Aorta (tissue), 5 donors: ENCODE measurements at regions not wholly inside any gene's neighbourhood (a gene's known extent, or its start where the extent isn't known, plus 50 kb on each side); places are given as distances from the start of the nearest gene placed in this dataset.

Source experiments
- ATAC-seq: fragments of 200-7000 bp; cut with Tn5 transposase; one replicate; pipeline ENCODE4 v1.9.1; 2022; ENCODE audit warnings: moderate library complexity; ENCODE audit not compliant: low FRiP score
- DNase-seq, 2 donors: peaks; one replicate each; pipeline ENCODE4 v3.0.0-alpha.2; 2020
- H3K27ac ChIP-seq, 2 donors: one replicate each; pipeline ENCODE4 v1.5.1; 2013; ENCODE audit warnings: low read length in 2 of 2, mild to moderate bottlenecking in 2 of 2, moderate library complexity in 2 of 2, control low read depth in 1 of 2, inconsistent platforms in 1 of 2, low read depth in 1 of 2
- H3K27me3 ChIP-seq, 2 donors: one replicate each; pipeline ENCODE4 v1.6.1; 2013; ENCODE audit warnings: control low read depth in 1 of 2, low read length in 1 of 2, mild to moderate bottlenecking in 1 of 2, moderate library complexity in 1 of 2; ENCODE audit not compliant: insufficient read depth in 2 of 2, control insufficient read depth in 1 of 2
- H3K36me3 ChIP-seq, 2 donors: one replicate each; pipeline ENCODE4 v1.6.1; 2013; ENCODE audit warnings: control low read depth in 1 of 2, low read length in 1 of 2, mild to moderate bottlenecking in 1 of 2; ENCODE audit not compliant: insufficient read depth in 2 of 2, control insufficient read depth in 1 of 2
- H3K4me1 ChIP-seq, 2 donors: one replicate each; pipeline ENCODE4 v1.6.1; 2013; ENCODE audit warnings: low read length in 2 of 2, control low read depth in 1 of 2, mild to moderate bottlenecking in 1 of 2, moderate library complexity in 1 of 2; ENCODE audit not compliant: insufficient read depth in 2 of 2, control insufficient read depth in 1 of 2
- H3K4me3 ChIP-seq, 2 donors: one replicate each; pipeline ENCODE4 v1.5.1; 2013; ENCODE audit warnings: low read length in 2 of 2, control low read depth in 1 of 2, mild to moderate bottlenecking in 1 of 2
- H3K9me3 ChIP-seq: one replicate; pipeline ENCODE4 v1.6.1; 2013; ENCODE audit warnings: mild to moderate bottlenecking, low read length; ENCODE audit not compliant: control insufficient read depth
- WGBS, 2 donors: extraction: QIAGEN DNeasy Blood & Tissue Kit; methylation state at CpG; one replicate each; pipeline ENCODE4 v1.1.7; 2013; 5-methylcytosine and 5-hydroxymethylcytosine counted together
- intact Hi-C, 2 donors: fragments of 100-400 bp; cut with DNase I; formaldehyde crosslinking; loops; one replicate each; pipeline versions ENCODE4 v1.14.2 to v1.15.0; 2022
- donor health status: healthy with polysubstance abuse.
- donor health status: Bipolar disorder and iron deficiency.
- donor health status: DM: no; HTN: no; CAD: no.
- donor health status: DM: no; HTN: no; CAD: no.
- donor health status: DM: yes; HTN: yes; CAD: no.

DNA sequence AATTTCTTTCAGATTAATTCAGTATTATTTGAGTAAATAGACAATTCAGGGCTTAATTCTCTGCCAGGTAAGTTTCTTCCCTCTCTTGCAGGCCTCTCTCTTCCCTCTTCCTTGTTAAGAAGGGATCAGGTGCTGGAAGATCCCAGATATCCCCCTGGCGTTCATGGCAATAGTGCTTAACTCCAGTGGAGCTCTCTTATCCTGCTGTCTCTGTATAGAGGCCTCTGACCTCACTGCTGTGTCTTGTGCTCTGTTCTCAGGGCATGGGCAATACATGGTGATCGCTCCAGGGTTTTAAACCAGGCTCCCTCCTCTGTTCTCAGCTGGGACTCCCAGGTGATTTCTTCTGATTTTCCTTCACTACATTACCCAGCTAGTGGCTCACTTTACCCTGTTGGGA, 226.8 kb downstream of the MC4R start:
- ATAC-seq (no peak), DNase-seq (no peak)
- intact Hi-C loops, result no loop called here
- no peak overlapping the region for H3K4me3 ChIP-seq
- no peak overlapping the region for H3K27ac ChIP-seq
- no peaks in the 10 kb centered on the region for H3K36me3 ChIP-seq
- peaks cover 2% of the 10 kb centered on the region for H3K9me3 ChIP-seq
- H3K4me1 ChIP-seq, result no peaks in the 10 kb centered on the region
- no peaks in the 10 kb centered on the region for H3K27me3 ChIP-seq
- 77 to 79% methylated on average over 2 of the region's 2 CpGs for WGBS, 2 donors

DNA sequence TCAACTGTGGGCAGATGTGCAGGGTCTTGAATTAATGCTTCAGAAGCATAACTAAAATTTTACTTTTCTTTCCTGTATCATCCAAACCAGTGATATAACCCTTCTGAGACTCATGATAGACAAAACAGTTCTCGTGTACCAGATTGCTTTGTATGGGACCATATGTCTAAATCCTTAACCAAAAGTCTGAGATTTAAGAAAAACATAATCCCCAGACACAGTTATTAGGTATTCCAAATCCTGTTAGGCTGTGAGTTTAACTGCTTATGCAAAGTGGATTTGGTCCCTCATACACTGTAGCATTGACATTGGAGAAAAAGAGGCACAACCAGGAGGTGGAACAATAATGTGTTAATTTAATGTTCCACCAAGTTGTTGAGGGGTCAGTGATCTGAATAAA, 235.0 kb downstream of the PMAIP1 start:
- Histone ChIP-seq H3K27ac (no peak overlapping the region), H3K4me3 (no peak overlapping the region), H3K36me3 (no peaks in the 10 kb centered on the region), H3K27me3 (peaks cover 0 to 3% of the 10 kb centered on the region in 2 donors), H3K4me1 (no peaks in the 10 kb centered on the region), H3K9me3 (no peaks in the 10 kb centered on the region)
- intact Hi-C loops, result no loop called here
- DNase-seq (no peak), ATAC-seq (no peak)
- 61 to 76% methylated on average over 1 of the region's 1 CpG for WGBS, 2 donors

DNA sequence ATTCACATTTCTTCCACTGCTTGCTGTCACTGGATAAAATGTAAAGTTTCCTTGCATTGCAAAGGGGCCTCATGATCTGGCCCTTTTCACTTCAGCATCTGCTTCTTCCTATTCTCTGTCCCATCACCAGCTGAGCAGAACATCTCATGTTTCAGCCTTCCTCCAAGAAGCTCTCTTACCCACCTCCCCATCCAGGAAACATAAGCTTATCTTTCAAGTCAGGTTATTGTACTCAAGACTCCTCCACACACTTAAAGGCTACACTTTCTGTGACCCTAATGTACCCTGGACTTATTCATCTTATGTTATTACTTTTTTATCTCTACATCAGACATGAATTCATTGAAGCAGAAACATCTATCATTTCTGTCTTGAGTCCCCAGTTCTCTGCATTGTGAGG, 230.5 kb downstream of the PMAIP1 start:
- intact Hi-C loops, result no loop called here
- no peak overlapping the region for H3K27ac ChIP-seq
- no peaks in the 10 kb centered on the region for H3K27me3 ChIP-seq
- H3K9me3 ChIP-seq, result no peaks in the 10 kb centered on the region
- no peak for ATAC-seq
- H3K36me3 ChIP-seq, result no peaks in the 10 kb centered on the region
- DNase-seq, result no peak
- H3K4me3 ChIP-seq, result no peak overlapping the region
- H3K4me1 ChIP-seq, result no peaks in the 10 kb centered on the region

DNA sequence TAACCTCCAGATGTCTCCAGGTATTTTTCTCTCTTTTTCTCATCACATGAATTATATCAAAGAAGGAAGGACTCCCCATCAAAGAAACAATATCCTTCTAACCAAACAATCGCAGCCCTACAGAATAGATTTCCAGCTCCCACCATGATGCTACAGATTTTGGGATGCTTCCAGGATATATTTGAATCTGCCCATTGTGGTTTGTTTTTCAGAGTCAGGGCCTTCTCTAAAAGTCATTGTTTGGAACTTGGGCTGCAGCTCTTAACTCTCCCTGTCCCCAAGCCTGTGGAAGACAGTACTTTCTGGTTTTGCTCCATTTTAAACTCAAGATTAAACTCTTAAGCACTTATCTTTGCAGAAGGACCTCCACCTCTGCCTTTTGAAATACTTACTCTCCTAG, 223.2 kb downstream of the PMAIP1 start:
- Histone ChIP-seq H3K9me3 (no peaks in the 10 kb centered on the region), H3K27ac (no peak overlapping the region), H3K27me3 (no peaks in the 10 kb centered on the region), H3K36me3 (no peaks in the 10 kb centered on the region), H3K4me3 (no peak overlapping the region), H3K4me1 (no peaks in the 10 kb centered on the region)
- 86 to 89% methylated on average over 1 of the region's 1 CpG for WGBS, 2 donors
- DNase-seq, result no peak
- ATAC-seq, result no peak
- intact Hi-C loops, result no loop called here

DNA sequence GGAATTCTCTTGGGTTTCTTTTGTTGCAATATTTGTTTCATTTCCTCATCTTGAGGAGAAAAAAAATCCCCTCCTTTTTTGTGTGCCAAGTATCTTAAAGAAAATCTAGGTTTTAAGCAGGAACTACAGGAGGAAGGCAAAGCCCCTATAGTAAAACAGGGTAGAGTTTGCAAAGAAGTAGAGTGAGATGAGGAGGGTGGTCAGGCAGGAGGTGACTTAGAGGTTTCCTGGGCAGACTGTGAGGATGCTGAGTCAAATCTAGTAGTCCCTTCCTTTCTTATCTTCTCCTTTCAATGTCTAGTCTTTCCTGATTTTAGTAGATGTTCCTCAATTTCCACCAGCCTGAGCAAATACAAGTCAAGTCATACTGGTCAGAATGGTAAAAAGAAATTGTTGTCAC, 222.5 kb downstream of the PMAIP1 start:
- no peak for DNase-seq
- ATAC-seq, result no peak
- Histone ChIP-seq H3K27me3 (no peaks in the 10 kb centered on the region), H3K9me3 (no peaks in the 10 kb centered on the region), H3K4me3 (no peak overlapping the region), H3K4me1 (no peaks in the 10 kb centered on the region), H3K27ac (no peak overlapping the region), H3K36me3 (no peaks in the 10 kb centered on the region)
- intact Hi-C loops, result no loop called here

DNA sequence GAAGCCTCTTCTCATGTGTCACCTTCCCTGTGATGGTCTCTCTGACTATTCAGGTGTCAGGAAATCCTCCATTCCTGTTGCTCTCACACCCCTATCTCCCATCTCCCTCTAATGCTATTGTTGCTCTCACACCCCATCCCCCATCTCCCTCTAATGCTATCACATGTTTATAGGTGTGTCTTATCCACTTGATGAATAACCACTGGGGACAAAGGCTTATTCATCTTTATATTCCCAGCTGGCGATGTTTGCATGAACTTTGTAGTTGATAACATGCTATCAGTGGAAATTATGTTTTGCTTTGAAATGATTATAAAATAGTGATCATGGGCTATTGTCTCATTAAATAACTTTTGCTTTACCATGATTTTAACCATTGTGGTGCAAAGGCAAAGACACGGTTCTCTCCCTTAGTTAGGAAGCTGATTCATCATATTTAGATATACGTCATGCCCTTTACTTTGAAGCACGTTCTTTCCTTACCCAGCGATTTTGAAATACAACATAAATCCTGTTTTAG, 220.5 kb downstream of the PMAIP1 start:
- Histone ChIP-seq H3K4me1 (no peaks in the 10 kb centered on the region), H3K9me3 (no peaks in the 10 kb centered on the region), H3K4me3 (no peak overlapping the region), H3K36me3 (no peaks in the 10 kb centered on the region), H3K27me3 (no peaks in the 10 kb centered on the region), H3K27ac (no peak overlapping the region)
- 69 to 74% methylated on average over 5 of the region's 5 CpGs for WGBS, 2 donors
- intact Hi-C loops, result no loop called here
- DNase-seq (no peak), ATAC-seq (no peak)

DNA sequence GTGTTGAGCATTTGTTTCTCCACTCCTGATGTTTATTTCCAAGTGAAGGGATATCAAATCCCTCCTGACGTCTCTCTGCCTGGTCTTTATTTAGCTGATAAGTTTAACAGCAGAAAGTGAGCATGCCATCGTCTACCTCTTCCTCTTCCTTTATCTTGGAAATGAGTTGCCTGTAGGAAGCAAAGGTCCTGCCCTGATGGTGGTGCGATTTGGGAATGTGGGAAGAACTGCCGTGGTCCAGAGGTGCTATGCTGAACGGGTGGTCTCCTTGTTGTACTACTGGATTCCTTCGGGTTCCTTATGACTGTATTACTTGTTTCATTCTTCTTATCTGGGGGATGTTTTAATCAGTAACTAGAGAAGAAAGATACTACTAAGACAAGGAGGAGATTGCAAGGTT, 217.5 kb downstream of the PMAIP1 start:
- ATAC-seq (no peak), DNase-seq (no peak)
- no peaks in the 10 kb centered on the region for H3K27me3 ChIP-seq
- H3K9me3 ChIP-seq, result no peaks in the 10 kb centered on the region
- WGBS, 2 donors, result 57 to 61% methylated on average over 6 of the region's 6 CpGs
- no peaks in the 10 kb centered on the region for H3K4me1 ChIP-seq
- H3K27ac ChIP-seq, result no peak overlapping the region
- no peaks in the 10 kb centered on the region for H3K36me3 ChIP-seq
- intact Hi-C loops, result no loop called here
- H3K4me3 ChIP-seq, result no peak overlapping the region

DNA sequence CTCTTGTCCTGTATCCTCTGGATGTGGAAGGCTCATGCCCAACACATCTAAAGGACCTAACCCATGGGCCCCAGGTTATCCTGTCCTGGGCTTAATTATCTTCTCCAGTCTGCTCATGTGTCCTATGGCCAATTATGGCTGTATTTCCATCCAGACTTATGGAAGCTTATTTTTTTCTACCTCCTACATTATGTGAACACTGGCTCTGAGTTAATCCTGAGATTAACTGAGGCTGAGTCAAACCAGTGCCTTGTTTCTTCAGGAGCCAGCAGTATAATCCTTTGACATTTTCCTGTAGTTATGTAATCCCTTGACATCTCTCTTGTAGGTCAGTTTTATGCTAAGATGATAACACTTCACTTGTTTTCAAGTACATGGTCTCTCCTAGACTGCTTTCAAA, 213.6 kb downstream of the PMAIP1 start:
- Histone ChIP-seq H3K27me3 (no peaks in the 10 kb centered on the region), H3K4me1 (no peaks in the 10 kb centered on the region), H3K9me3 (no peaks in the 10 kb centered on the region), H3K4me3 (no peak overlapping the region), H3K36me3 (no peaks in the 10 kb centered on the region), H3K27ac (no peak overlapping the region)
- DNase-seq (no peak), ATAC-seq (no peak)
- intact Hi-C loops, result no loop called here

DNA sequence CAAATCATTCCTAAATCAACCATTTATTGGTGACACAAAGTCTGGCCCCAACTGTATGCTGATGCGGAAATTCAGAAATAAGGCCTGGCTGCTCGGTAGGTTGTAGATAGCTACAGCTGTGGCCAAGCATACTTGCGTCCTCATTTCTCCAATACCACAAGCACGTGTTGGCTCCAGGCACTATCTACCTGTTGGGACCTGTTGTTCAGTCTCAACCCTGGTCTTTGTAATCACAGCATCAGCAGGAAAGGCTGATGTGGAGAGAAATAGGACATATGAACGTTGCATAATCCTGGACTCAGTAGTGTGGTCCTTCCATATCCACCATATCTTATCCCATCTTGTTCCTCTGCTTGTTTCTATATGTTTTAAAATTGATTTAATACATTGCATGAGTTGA, 212.6 kb downstream of the PMAIP1 start:
- Histone ChIP-seq H3K36me3 (no peaks in the 10 kb centered on the region), H3K27me3 (no peaks in the 10 kb centered on the region), H3K27ac (no peak overlapping the region), H3K9me3 (no peaks in the 10 kb centered on the region), H3K4me3 (no peak overlapping the region), H3K4me1 (no peaks in the 10 kb centered on the region)
- DNase-seq (no peak), ATAC-seq (no peak)
- intact Hi-C loops, result no loop called here
- 88 to 90% methylated on average over 5 of the region's 5 CpGs for WGBS, 2 donors
